SK-N-SH (cell line): ENCODE measurements at regions not wholly inside any gene's neighbourhood (a gene's known extent, or its start where the extent isn't known, plus 50 kb on each side); places are given as distances from the start of the nearest gene placed in this dataset.

Experiments used
- CTCF ChIA-PET: fragments of 300-600, 350-600 bp; formaldehyde crosslinking; extraction: SDS; loops from one replicate; lab custom pipeline; 2021; lab: Yijun Ruan, JAX
- POLR2A ChIA-PET: fragments of 350-600 bp; sonication (Branson Sonifier 250); formaldehyde crosslinking; extraction: SDS; loops from one replicate; lab custom pipeline; 2020; ENCODE audit warnings: antibody characterized with exemption, inconsistent platforms; lab: Yijun Ruan, JAX
- DNase-seq: peaks from one replicate; pipeline ENCODE4 v3.0.0; 2012
- H2AFZ ChIP-seq: fragments of 200-600 bp; sonication (generic); 2 replicates; pipeline ENCODE4 v1.8.1; 2016; ENCODE audit warnings: antibody characterized with exemption, mild to moderate bottlenecking, low read depth
- H3F3A ChIP-seq: fragments of 200-600 bp; sonication (generic); replicated peaks from 2 replicates; pipeline ENCODE3; 2016; ENCODE audit warnings: antibody characterized with exemption, mild to moderate bottlenecking; ENCODE audit not compliant: insufficient read depth
- H3K27ac ChIP-seq, 2 experiments: fragments of 200-500 bp in 1 of 2; fragments of 200-600 bp in 1 of 2; sonication (Bioruptor generic) in 1 of 2; sonication (generic), shearing (Covaris generic) in 1 of 2; 2 replicates each; pipeline versions ENCODE4 v1.5.1 to v1.6.1; 2014 to 2016; ENCODE audit warnings: low read depth in 2 of 2, inconsistent platforms in 1 of 2, low read length in 1 of 2, mild to moderate bottlenecking in 1 of 2, mixed read lengths in 1 of 2
- H3K27me3 ChIP-seq: fragments of 200-600 bp; sonication (generic), shearing (Covaris generic); 2 replicates; pipeline ENCODE4 v1.6.1; 2016; ENCODE audit warnings: mixed run types; ENCODE audit not compliant: insufficient read depth
- H3K36me3 ChIP-seq, 2 experiments: fragments of 200-500 bp in 1 of 2; fragments of 200-600 bp in 1 of 2; sonication (Bioruptor generic) in 1 of 2; sonication (generic) in 1 of 2; replicated peaks in 1 of 2; 2 replicates each; pipeline versions ENCODE3 to v1.5.1; 2014 to 2016; ENCODE audit warnings: low read length in 1 of 2, mild to moderate bottlenecking in 1 of 2; ENCODE audit not compliant: insufficient read depth in 2 of 2, control insufficient read depth in 1 of 2
- H3K4me1 ChIP-seq, 2 experiments: fragments of 200-500 bp in 1 of 2; fragments of 200-600 bp in 1 of 2; sonication (Bioruptor generic) in 1 of 2; sonication (generic), shearing (Covaris generic) in 1 of 2; 2 replicates each; pipeline versions ENCODE4 v1.5.1 to v1.6.1; 2014 to 2016; ENCODE audit warnings: low read depth in 1 of 2, low read length in 1 of 2, mixed run types in 1 of 2; ENCODE audit not compliant: insufficient read depth in 2 of 2, control insufficient read depth in 1 of 2
- H3K4me2 ChIP-seq: fragments of 200-600 bp; sonication (generic), shearing (Covaris generic); 2 replicates; pipeline ENCODE4 v1.6.1; 2017; ENCODE audit warnings: mixed run types
- H3K4me3 ChIP-seq, 2 experiments: fragments of 200-500 bp in 1 of 2; fragments of 200-600 bp in 1 of 2; sonication (Bioruptor generic) in 1 of 2; sonication (generic), shearing (Covaris generic) in 1 of 2; 2 replicates each; pipeline versions ENCODE4 v1.5.1 to v1.8.1; 2014 to 2016; ENCODE audit warnings: low read depth in 2 of 2, inconsistent platforms in 1 of 2, low read length in 1 of 2, mild to moderate bottlenecking in 1 of 2, mixed read lengths in 1 of 2, moderate library complexity in 1 of 2
- H3K79me2 ChIP-seq: fragments of 200-600 bp; sonication (generic); 2 replicates; pipeline ENCODE4 v1.8.1; 2017; ENCODE audit warnings: mild to moderate bottlenecking; ENCODE audit not compliant: insufficient read depth
- H3K9ac ChIP-seq: fragments of 200-600 bp; sonication (generic); 2 replicates; pipeline ENCODE4 v1.6.1; 2017; ENCODE audit warnings: mixed run types
- H3K9me2 ChIP-seq: fragments of 200-600 bp; sonication (generic); 2 replicates; pipeline ENCODE4 v1.6.1; 2017; ENCODE audit warnings: mixed run types
- H3K9me3 ChIP-seq: fragments of 200-600 bp; sonication (generic); 2 replicates; pipeline ENCODE4 v1.6.1; 2017; ENCODE audit warnings: mixed run types, mild to moderate bottlenecking, moderate library complexity
- H4K20me1 ChIP-seq: fragments of 200-600 bp; sonication (generic); 2 replicates; pipeline ENCODE4 v1.6.1; 2017; ENCODE audit warnings: mild to moderate bottlenecking, mixed run types; ENCODE audit not compliant: insufficient read depth
- CHD2 ChIP-seq: fragments of 150-350 bp; IDR thresholded peaks from 2 replicates; pipeline ENCODE4 v1.6.1; 2018; ENCODE audit warnings: low read length; ENCODE audit not compliant: partially characterized antibody
- EP300 ChIP-seq, 2 experiments: IDR thresholded peaks; 2 replicates each; pipeline versions ENCODE4 v1.4.0 to v1.6.1; 2012; ENCODE audit warnings: borderline replicate concordance in 1 of 2, low read depth in 1 of 2, low read length in 1 of 2
- EZH2phosphoT487 ChIP-seq: fragments of 200-600 bp; sonication (generic); IDR thresholded peaks from 2 replicates; pipeline ENCODE4 v1.6.1; 2017; ENCODE audit warnings: low read depth, mixed run types, mild to moderate bottlenecking, antibody characterized with exemption, moderate library complexity, borderline replicate concordance
- FOSL2 ChIP-seq: IDR thresholded peaks from 2 replicates; pipeline ENCODE4 v1.4.0; 2012; ENCODE audit warnings: low read depth, mild to moderate bottlenecking, moderate library complexity, borderline replicate concordance
- GABPA ChIP-seq: IDR thresholded peaks from 2 replicates; pipeline ENCODE4 v1.4.0; 2012; ENCODE audit warnings: low read depth, mild to moderate bottlenecking
- JUND ChIP-seq: IDR thresholded peaks from 2 replicates; pipeline ENCODE4 v1.4.0; 2012
- MEF2A ChIP-seq: IDR thresholded peaks from 2 replicates; pipeline ENCODE4 v1.4.0; 2012; ENCODE audit warnings: low read depth, borderline replicate concordance
- MXI1 ChIP-seq: IDR thresholded peaks from 2 replicates; pipeline ENCODE4 v1.6.1; 2012; ENCODE audit warnings: mild to moderate bottlenecking, low read depth, low read length, improper control_type of control experiment
- NRF1 ChIP-seq: IDR thresholded peaks from 2 replicates; pipeline ENCODE4 v1.6.1; 2012; ENCODE audit warnings: low read depth, mild to moderate bottlenecking, low read length
- POLR2AphosphoS5 ChIP-seq: IDR thresholded peaks from 2 replicates; pipeline ENCODE4 v1.6.1; 2012; ENCODE audit warnings: low read depth, low read length
- RXRA ChIP-seq: IDR thresholded peaks from 2 replicates; pipeline ENCODE4 v1.4.0; 2012; ENCODE audit warnings: low read depth, mild to moderate bottlenecking, borderline replicate concordance
- SMC3 ChIP-seq: IDR thresholded peaks from 2 replicates; pipeline ENCODE4 v1.6.1; 2012; ENCODE audit warnings: low read depth, low read length, improper control_type of control experiment
- TAF1 ChIP-seq: IDR thresholded peaks from 2 replicates; pipeline ENCODE4 v1.6.1; 2012; ENCODE audit warnings: low read depth, mild to moderate bottlenecking, low read length, moderate library complexity, borderline replicate concordance
- TCF12 ChIP-seq: IDR thresholded peaks from 2 replicates; pipeline ENCODE4 v1.4.0; 2012
- whole genome bisulfite sequencing: methylation state at CpG from one replicate; pipeline ENCODE4 v1.1.6; 2017; ENCODE audit warnings: low lambda C conversion rate; 5-methylcytosine and 5-hydroxymethylcytosine counted together
- TF ChIP-seq, protein P1 (sequence below): fragments of 200-600 bp; sonication (generic); IDR thresholded peaks from 2 replicates; pipeline ENCODE4 v1.6.1; 2017; ENCODE audit warnings: antibody characterized with exemption, mild to moderate bottlenecking, moderate library complexity
- TF ChIP-seq, protein P2 (sequence below): fragments of 150-350 bp; IDR thresholded peaks from 2 replicates; pipeline ENCODE4 v1.6.1; 2016; ENCODE audit warnings: mild to moderate bottlenecking, low read depth, low read length
- TF ChIP-seq, protein P3 (sequence below): IDR thresholded peaks from 2 replicates; pipeline ENCODE4 v1.6.1; 2012; ENCODE audit warnings: mild to moderate bottlenecking, low read depth, low read length, moderate library complexity
- TF ChIP-seq, protein P4 (sequence below): IDR thresholded peaks from 2 replicates; pipeline ENCODE4 v1.4.0; 2012; ENCODE audit warnings: low read depth, borderline replicate concordance

DNA sequence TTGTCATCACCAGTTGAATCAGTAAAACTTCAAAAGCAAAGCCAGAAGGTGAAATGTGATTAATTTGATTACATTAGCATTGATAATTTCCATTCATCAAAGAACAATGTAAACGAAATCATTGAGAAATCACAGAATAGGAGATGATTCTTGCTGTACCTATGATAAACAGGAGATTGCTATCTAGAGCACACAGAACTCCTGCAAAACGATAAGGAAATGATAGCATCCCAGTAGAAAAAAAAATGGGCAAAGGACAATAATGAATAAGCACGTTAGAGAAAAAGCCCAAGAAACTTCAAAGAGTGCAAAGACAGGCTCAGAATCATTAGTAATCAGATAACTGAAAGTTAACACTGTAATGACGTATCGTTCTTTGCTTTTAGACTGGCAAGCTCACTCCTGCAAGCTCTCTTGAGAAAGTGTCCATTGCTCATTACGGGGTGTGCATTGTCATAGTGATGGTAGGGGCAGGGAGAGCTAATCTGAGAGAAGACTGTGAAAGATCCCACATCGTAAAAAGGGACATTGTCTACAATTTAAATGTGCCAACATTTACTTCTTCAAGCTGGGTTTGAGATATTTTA, 143.6 kb downstream of the SPP2 start:
- no peak overlapping the region for H3K4me3 ChIP-seq
- no peaks in the 10 kb centered on the region for H3K9me3 ChIP-seq
- POLR2A ChIA-PET = no interaction called here
- H3K27ac ChIP-seq = no peak overlapping the region
- H3F3A ChIP-seq = no peaks in the 10 kb centered on the region
- no peak overlapping the region for H2AFZ ChIP-seq
- no peak overlapping the region for H3K4me2 ChIP-seq
- 74% methylated on average over 7 of the region's 7 CpGs for WGBS
- H4K20me1 ChIP-seq = no peaks in the 10 kb centered on the region
- H3K9ac ChIP-seq = no peak overlapping the region
- no peaks in the 10 kb centered on the region for H3K36me3 ChIP-seq
- no peaks in the 10 kb centered on the region for H3K27me3 ChIP-seq
- H3K79me2 ChIP-seq = no peaks in the 10 kb centered on the region
- TF ChIP-seq SMC3 = no peak
- no peak for TF ChIP-seq EZH2phosphoT487
- TF ChIP-seq JUND = no peak
- TF ChIP-seq, protein P1, sequence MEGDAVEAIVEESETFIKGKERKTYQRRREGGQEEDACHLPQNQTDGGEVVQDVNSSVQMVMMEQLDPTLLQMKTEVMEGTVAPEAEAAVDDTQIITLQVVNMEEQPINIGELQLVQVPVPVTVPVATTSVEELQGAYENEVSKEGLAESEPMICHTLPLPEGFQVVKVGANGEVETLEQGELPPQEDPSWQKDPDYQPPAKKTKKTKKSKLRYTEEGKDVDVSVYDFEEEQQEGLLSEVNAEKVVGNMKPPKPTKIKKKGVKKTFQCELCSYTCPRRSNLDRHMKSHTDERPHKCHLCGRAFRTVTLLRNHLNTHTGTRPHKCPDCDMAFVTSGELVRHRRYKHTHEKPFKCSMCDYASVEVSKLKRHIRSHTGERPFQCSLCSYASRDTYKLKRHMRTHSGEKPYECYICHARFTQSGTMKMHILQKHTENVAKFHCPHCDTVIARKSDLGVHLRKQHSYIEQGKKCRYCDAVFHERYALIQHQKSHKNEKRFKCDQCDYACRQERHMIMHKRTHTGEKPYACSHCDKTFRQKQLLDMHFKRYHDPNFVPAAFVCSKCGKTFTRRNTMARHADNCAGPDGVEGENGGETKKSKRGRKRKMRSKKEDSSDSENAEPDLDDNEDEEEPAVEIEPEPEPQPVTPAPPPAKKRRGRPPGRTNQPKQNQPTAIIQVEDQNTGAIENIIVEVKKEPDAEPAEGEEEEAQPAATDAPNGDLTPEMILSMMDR = no peak
- TF ChIP-seq GABPA = no peak
- TF ChIP-seq TCF12 = no peak
- TF ChIP-seq, protein P2, sequence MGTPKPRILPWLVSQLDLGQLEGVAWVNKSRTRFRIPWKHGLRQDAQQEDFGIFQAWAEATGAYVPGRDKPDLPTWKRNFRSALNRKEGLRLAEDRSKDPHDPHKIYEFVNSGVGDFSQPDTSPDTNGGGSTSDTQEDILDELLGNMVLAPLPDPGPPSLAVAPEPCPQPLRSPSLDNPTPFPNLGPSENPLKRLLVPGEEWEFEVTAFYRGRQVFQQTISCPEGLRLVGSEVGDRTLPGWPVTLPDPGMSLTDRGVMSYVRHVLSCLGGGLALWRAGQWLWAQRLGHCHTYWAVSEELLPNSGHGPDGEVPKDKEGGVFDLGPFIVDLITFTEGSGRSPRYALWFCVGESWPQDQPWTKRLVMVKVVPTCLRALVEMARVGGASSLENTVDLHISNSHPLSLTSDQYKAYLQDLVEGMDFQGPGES = no peak
- no peak for TF ChIP-seq EP300 (IDR thresholded peaks at IDR 0.05; ENCODE audit: borderline replicate concordance in 1 of 2, low read depth in 1 of 2, low read length in 1 of 2)
- no peak for TF ChIP-seq FOSL2
- TF ChIP-seq, protein P3, sequence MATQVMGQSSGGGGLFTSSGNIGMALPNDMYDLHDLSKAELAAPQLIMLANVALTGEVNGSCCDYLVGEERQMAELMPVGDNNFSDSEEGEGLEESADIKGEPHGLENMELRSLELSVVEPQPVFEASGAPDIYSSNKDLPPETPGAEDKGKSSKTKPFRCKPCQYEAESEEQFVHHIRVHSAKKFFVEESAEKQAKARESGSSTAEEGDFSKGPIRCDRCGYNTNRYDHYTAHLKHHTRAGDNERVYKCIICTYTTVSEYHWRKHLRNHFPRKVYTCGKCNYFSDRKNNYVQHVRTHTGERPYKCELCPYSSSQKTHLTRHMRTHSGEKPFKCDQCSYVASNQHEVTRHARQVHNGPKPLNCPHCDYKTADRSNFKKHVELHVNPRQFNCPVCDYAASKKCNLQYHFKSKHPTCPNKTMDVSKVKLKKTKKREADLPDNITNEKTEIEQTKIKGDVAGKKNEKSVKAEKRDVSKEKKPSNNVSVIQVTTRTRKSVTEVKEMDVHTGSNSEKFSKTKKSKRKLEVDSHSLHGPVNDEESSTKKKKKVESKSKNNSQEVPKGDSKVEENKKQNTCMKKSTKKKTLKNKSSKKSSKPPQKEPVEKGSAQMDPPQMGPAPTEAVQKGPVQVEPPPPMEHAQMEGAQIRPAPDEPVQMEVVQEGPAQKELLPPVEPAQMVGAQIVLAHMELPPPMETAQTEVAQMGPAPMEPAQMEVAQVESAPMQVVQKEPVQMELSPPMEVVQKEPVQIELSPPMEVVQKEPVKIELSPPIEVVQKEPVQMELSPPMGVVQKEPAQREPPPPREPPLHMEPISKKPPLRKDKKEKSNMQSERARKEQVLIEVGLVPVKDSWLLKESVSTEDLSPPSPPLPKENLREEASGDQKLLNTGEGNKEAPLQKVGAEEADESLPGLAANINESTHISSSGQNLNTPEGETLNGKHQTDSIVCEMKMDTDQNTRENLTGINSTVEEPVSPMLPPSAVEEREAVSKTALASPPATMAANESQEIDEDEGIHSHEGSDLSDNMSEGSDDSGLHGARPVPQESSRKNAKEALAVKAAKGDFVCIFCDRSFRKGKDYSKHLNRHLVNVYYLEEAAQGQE = no peak
- TF ChIP-seq MXI1 = no peak
- no peak for TF ChIP-seq POLR2AphosphoS5
- no peak for TF ChIP-seq NRF1
- TF ChIP-seq, protein P4, sequence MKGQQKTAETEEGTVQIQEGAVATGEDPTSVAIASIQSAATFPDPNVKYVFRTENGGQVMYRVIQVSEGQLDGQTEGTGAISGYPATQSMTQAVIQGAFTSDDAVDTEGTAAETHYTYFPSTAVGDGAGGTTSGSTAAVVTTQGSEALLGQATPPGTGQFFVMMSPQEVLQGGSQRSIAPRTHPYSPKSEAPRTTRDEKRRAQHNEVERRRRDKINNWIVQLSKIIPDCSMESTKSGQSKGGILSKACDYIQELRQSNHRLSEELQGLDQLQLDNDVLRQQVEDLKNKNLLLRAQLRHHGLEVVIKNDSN = no peak
- TF ChIP-seq CHD2 = no peak
- TF ChIP-seq TAF1 = no peak
- no peak for TF ChIP-seq RXRA
- no peak for TF ChIP-seq MEF2A
- DNase-seq = no peak
- peaks cover 0 to 4% of the 10 kb centered on the region in 2 experiments; a peak in 1 of 4 replicates for H3K4me1 ChIP-seq
- CTCF ChIA-PET = no interaction called here
- no peaks in the 10 kb centered on the region for H3K9me2 ChIP-seq
